Thyroid gland (tissue), 4 donors: ENCODE measurements at regions not wholly inside any gene's neighbourhood (a gene's known extent, or its start where the extent isn't known, plus 50 kb on each side); places are given as distances from the start of the nearest gene placed in this dataset.

Source experiments
- POLR2A ChIP-seq, 2 donors: fragments of 450-650 bp; IDR thresholded peaks; one replicate each; pipeline ENCODE4 v1.6.1; 2017; ENCODE audit warnings: antibody characterized with exemption in 2 of 2, mild to moderate bottlenecking in 2 of 2, moderate library complexity in 1 of 2
- TF ChIP-seq, protein P1 (sequence below), 6 experiments: fragments of 200-600 bp in 3 of 6; fragments of 450-650 bp in 3 of 6; sonication (generic) in 3 of 6; IDR thresholded peaks; one replicate each; pipeline ENCODE4 v1.5.1; 2016 to 2019; ENCODE audit warnings: antibody characterized with exemption in 6 of 6, mild to moderate bottlenecking in 2 of 6, inconsistent platforms in 1 of 6, moderate library complexity in 1 of 6

DNA sequence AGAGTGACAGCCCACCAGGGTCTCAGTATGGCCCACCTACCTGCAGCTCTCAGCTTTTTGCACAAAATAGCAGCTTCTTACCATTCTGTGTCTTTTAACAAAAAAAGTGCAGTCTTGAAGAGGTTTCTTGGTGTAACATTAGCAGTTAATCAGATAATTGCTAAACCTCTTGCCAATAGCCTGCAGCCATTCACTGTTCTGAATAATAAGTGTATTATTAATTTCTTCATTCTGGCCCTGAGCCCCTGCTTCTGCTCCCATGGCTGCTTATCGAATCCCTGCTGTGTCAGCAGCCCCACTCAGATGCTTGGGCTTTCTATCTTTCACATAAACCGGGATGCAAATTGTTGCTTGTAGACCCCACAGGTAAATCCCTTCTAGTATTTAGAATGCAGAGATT, 485.9 kb downstream of the CAAP1 start:
- TF ChIP-seq, protein P1, sequence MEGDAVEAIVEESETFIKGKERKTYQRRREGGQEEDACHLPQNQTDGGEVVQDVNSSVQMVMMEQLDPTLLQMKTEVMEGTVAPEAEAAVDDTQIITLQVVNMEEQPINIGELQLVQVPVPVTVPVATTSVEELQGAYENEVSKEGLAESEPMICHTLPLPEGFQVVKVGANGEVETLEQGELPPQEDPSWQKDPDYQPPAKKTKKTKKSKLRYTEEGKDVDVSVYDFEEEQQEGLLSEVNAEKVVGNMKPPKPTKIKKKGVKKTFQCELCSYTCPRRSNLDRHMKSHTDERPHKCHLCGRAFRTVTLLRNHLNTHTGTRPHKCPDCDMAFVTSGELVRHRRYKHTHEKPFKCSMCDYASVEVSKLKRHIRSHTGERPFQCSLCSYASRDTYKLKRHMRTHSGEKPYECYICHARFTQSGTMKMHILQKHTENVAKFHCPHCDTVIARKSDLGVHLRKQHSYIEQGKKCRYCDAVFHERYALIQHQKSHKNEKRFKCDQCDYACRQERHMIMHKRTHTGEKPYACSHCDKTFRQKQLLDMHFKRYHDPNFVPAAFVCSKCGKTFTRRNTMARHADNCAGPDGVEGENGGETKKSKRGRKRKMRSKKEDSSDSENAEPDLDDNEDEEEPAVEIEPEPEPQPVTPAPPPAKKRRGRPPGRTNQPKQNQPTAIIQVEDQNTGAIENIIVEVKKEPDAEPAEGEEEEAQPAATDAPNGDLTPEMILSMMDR (IDR thresholded peaks at IDR 0.05), result no peak
- no peak for TF ChIP-seq POLR2A (IDR thresholded peaks at IDR 0.05)
